Eye (tissue), 1 donor: ENCODE measurements at regions not wholly inside any gene's neighbourhood (a gene's known extent, or its start where the extent isn't known, plus 50 kb on each side); places are given as distances from the start of the nearest gene placed in this dataset.
A peak's percentile ranks its signal among the peaks of the same experiment; 100 is the strongest.
"Not testable (repeated sequence)": the region's sequence is repeated elsewhere in the genome, so short reads cannot be mapped to it uniquely, and the experiment has no call there.

Experiments used
- DNase-seq: peaks from one replicate; pipeline ENCODE4 v3.0.0-alpha.2; 2015

DNA sequence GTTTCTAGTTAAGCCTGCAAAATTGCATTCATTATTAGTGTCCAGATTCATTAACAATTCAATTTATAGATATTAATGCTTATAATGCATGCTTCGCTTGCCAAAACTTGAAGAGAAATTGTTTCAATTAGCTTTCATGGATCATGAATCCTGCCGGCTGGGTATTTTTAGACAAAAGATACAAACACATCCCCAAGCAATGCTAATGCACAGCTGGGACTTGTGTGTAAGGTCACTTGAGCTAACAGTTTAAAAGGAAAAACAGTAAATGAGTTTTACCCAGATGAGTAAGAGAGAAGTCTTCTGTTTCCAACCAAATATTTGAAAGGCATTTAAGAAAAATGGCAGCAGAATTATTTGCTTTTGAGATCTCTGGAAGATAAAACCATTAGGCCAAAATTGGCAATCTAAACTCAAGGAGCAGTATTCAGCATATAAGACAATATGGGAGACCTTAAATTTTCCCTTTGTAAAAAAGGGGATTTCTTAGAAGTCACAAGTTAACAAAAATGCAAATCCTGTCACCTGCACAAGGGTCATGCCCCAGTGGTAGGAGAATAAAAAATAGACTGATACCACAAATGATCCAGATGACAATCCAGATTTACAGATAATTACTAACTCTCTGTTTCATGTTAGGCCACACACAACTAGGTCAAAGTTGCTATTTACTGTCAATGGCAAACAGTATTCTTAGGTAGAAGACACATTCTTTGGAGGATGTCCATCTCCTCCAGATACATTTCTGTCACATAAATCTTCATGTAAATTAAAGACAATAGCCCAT lies 418.4 kb upstream of the PMFBP1 start:
- peak; percentile 26 for DNase-seq

DNA sequence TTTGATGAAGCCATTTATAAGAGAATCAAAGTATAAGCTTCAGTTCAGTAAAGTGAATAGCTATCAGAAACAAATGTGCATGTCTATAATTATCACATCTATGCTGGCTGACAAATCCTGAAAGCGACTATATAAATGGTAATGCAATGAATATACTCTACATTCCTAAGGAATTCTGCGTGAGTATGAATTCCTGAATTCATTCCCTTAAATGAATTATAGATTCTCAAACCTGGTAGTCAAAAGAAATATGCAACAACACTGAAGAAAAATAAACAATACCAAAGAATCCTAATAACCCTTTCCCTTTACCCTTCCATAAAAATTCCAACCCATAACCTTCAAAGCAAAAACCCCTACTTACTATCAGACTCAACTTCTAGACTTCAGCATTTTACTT lies 416.6 kb upstream of the PMFBP1 start:
- no peak for DNase-seq

DNA sequence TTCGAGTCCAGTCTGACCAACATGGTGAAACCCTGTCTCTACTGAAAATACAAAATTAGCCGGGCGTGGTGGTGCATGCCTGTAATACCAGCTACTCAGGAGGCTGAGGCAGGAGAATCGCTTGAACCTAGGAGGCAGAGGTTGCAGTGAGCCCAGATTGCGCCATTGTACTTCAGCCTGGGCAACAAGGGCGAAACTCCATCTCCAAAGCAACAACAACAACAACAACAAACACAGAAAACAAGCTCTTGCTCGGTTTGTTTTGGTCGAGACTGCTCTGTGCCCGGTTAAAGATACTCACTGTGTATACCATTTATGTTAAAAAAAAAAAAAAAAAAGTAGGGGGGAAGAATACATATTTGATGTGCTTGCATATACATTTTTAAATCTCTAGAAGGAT lies 406.1 kb upstream of the PMFBP1 start:
- not testable (repeated sequence) for DNase-seq

DNA sequence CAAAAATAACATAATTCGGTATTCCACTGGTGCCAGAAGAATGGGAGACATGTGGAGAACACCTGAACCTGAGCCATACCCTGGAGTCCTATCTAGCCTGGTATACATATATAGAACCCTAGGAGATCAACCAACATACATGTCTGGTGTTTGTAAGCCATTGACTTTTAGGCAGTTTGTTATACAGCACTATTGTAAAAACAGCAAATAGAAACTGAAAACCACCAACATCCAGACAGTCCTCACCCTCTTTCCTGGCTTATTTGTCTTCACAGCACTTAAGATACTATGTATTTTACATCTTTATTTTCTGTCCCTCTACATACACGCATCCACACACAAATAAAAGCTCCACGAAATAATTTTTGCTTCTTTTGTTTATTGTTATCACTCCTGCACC lies 404.2 kb upstream of the PMFBP1 start:
- DNase-seq: no peak

DNA sequence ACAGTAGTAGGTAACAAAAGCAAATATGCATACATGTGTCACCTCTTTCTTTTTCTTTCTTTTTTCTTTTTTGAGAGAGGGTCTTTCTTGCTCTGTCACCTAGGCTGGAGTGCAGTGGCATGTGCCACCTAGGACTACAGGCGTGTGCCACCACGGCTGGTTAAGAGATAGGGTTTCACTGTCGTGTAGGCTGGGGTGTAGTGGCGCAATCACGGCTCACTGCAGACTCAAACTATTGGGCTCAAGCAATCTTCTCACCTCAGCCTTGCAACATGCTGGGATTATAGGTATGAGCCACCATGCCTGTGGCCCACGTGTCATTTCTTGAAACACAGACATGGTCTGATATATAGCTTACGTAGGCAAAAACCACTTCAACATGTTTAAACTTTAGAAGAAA lies 397.7 kb upstream of the PMFBP1 start:
- no peak for DNase-seq

DNA sequence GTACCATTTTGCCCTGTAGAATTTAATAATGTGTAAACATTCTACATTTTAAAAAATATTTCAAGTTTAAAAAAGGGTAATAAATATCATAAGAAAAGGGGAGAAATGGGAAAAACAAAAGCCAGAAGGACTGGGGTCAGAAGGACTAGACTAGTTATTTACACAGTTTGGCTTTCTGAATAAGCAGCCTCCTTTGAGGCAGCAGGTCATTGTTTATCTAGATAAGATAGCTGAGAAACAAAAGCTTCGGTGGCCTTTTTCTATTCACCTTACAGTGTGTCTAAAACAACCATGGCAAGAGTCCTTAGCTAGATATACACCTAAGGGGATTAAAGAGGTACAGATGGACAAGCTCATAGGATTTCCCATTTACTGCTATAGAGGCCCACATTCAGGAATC lies 396.5 kb upstream of the PMFBP1 start:
- DNase-seq: no peak

DNA sequence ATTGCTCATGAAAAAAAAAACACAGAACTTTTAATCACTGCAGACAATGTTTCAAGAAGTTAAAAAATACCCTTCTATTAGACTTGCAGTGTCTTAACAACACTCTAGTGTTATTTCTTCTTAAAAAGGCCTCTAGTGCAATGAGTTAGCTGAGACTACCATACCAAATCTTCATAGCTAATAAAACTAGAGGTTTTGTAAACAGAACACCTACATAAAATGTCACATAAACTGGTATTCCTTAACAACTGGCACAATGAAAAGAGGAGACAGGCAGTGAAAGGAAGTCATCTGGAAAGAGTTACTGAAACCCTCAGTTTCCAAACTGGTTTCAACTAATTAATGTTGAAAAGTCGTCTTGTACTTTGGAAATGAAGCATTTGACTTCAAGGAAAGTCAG lies 394.2 kb upstream of the PMFBP1 start:
- no peak for DNase-seq

DNA sequence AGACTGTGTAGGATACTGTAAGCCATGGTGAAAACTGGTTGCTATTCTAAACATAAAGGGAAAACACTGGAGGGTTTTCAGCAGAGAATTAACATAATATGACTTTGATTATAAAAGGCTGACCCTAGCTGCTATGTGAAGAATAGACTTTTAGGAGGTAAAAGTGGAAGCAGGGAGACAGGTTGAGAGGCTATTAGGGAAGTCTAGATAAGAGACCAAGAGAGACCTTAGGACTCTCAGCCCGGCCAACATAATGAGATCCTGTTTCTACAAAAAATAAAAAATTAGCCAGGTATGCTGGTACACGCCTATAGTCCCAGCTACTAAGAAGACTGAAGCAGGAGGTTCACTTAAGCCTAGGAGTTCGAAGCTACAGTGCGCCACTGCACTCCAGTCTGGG lies 393.2 kb upstream of the PMFBP1 start:
- DNase-seq: no peak

DNA sequence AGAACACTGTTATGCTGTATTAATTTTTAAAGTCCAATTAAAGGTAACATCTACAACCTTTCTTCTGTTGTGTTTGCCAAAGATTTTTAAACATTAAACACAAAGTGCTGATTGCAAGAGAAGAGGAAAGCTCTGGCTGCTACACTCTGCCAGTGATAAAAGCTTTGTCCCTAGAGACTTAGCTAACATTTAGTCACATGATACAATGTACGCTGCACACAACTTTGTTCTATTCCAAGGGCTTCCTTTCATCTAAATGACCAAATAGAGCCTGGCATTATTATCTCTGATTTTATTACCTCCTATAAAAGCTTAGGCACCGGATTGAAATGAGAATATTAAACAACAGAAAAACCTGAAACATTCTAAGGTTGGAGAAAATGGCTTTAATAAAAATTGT lies 388.7 kb upstream of the PMFBP1 start:
- DNase-seq: peak; percentile 9

DNA sequence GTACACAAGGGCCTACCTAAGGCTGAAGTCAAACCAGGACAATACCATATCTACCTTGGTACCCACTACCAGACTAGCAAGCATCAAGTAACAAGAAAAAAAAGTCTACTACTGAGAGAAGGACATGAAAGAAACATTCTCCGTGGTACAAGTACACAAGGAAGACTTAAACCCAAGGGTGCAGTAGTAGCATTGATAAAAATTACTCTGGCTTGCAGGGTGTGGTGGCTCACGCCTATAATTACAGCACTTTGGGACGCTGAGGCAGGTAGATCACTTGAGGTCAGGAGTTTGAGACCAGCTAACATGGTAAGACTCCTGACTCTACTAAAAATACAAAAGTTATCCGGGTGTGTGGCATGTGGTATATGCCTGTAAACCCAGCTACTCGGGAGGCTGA lies 386.5 kb upstream of the PMFBP1 start:
- no peak for DNase-seq

DNA sequence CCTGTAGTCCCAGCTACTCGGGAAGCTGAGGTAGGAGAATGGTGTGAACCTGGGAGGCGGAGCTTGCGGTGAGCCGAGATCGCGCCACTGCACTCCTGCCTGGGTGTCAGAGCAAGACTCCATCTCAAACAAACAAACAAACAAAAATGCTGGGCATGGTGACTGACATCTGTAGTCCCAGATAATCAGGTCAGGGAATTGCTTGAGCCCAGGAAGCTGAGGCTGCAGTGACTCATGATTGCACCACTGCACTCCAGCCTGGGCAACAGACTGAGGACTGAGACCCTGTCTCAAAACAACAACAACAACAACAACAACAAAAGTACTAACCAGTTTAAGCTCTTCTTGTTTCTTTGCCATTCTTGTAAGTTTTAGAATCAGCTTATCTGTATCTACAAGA lies 383.0 kb upstream of the PMFBP1 start:
- DNase-seq: no peak

DNA sequence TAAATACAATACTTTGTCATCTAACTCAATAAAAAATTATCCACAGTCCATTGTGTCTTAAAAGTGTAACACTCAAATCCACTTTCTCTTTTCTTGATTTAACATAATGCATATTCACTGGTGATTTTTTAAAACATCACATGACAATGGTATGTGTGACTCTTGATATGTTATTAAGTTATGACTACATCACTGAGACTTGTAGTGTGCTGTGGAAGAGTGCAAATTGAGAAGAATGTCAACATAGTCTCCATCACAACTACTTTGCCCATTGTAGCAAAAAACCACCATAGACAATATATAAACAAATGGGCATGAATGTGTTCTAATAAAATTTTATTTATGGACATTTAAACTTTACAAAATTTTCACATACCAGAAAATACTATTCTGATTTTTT lies 380.7 kb upstream of the PMFBP1 start:
- DNase-seq: no peak

DNA sequence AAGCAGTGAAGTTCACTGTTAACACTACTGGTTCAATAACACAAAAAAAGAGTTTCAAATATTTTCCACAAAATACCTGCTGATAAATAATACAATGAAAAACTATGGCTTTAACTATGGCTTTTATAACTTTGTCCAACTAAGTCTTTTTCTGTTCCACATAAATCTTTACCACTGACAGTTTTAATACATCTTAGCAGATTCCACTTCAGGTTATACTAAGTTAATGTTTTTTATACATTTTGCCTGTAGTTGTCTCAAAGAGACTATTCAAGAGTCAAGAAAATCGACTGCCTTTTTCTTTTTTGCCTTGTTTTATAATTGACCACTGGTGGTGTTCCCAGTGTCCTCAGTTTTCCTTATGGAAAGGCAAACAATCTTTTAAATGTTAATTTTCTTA lies 379.7 kb upstream of the PMFBP1 start:
- no peak for DNase-seq

DNA sequence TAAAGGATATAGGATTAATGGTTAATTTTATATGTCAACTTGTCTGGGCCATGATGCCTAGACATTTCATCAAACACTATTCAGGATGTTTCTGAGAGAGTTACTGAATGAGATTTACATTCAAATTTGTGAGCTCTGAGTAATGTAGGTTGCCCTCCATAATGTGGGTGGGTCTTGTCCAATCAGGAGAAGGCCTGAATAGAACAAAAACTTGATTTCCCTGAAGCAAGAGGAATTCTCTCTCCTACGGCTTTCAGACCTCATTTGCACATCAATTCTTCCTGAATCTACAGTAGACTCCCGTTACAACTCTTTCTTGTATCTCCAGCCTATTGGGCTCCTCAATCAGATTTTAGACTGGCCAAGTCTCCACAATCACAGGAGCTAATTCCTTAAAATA lies 377.9 kb upstream of the PMFBP1 start:
- DNase-seq: no peak

DNA sequence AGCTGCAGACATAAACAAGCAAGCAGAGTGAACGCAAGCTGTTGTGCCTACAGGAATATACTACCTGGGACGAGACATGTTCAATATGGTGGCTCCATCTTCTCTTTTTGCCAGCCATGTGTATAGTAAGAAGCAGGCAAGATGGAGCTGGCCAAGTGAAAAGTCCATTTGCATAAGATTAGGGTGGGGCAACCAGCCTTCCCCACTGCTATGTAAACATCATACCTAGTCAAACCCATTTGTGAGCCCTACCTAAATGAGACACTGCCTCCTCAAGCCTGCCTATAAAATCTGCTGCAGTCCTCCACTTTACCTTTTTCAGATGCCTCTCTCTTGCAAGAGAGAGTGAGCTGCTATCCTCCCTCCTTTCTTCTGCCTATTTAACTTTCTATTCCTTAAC lies 370.1 kb upstream of the PMFBP1 start:
- no peak for DNase-seq

DNA sequence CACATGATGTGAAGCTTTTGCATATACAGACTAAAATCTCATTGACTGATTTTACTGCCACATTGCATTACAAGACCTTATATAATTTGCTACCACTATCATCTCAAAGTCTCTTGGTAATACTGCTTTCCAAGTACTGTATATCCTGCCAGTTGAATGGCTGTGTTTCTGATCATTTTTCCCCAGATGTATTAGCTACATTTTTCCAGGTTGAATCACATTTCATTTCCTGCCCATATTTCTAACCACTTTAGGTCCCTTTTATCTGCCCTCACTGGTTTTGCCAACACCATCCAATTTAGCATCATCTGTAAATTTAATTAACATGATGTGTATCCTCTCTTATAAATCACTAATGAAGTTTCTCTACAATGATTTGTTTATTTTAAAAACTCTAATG lies 365.7 kb upstream of the PMFBP1 start:
- DNase-seq: peak; percentile 17

DNA sequence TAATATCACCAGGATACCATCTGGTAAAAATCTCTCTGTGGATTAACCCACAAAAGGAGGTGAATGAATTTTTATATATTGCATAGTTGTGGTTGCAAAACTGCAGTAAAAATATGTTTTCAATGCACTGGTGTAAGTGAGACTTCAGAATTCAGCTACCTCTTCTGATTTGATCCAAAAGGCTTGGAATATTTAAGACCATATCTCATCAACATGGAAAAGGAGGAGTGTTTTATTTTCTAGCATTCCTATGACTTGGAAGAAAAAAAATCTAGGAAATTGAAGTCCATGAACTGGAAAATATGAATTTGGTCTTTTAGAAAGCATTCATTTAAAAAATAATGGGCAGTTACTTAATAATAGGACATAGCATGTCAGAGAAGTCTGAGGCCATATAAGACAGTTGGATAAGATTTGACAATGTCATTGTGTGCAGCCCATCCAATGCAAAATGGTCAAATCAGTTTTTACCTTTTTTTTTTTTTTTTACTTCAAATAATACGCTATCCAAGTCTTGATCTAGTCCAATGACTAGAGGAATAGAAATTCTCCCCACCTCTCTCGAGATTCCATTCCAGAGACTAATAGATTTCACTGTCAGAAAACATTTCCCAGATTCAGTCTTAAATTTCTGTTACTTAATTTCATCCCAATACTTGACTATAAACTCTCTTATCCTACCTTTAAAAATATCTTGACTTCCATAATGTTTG lies 364.9 kb upstream of the PMFBP1 start:
- peak; percentile 11 for DNase-seq

DNA sequence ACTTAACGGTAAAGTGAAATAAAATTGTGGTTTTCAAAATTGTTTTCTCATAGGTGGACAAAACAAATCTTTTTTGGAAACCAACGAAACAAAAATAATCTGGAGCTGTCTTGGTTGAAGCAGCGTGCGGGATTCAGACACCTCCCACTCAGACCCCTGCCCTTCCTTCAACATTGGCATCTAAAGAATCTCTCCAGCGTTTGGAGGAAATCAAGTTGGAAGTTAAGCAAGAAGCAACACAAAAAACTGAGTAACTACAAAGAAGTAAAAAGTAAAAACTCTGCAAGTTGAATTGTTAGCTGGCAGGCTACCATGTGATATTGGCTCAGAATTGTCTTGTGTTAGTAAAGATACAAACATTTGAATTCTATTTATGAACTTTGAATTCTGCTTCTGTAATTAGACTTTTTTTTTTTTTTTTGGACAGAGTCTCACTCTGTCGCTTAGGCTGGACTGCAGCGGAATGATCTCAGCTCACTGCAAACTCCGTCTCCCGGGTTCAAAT lies 361.0 kb upstream of the PMFBP1 start:
- no peak for DNase-seq

DNA sequence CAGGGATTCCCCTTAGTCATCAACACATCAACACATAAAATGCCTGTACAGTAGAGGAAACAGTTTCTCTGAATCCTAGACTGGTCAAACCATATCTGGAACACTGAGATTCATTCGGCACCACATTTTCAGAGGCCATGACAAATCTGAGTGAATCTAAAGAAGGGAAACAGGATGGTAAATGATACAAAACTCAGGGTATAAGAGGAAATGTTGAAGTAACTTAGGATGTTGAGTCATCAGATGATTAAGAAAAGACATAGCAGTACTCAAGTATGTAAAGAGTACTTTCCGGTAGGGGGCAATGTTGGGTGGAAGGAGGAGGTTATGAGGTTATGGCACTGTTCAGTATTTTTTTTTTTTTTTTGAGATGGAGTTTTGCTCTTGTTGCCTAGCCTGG lies 358.5 kb upstream of the PMFBP1 start:
- no peak for DNase-seq

DNA sequence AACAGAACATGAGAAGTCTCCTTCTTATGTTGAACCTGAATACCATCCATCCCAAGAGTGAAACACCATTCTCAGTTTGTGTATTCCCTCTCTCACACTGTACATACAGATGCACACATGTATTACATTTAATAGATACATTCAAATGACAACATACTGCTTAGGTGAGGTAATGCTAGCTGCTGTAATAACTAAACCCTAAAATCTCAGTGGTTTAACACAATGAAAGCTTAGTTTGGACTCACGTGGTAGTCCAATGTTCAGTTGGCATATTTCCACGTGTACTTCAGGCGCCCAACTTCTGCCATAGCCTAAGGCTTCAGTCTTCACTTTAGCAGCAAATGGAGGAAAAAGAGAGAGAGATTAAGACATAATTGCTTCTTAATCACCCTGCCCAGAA lies 351.1 kb upstream of the PMFBP1 start:
- no peak for DNase-seq

DNA sequence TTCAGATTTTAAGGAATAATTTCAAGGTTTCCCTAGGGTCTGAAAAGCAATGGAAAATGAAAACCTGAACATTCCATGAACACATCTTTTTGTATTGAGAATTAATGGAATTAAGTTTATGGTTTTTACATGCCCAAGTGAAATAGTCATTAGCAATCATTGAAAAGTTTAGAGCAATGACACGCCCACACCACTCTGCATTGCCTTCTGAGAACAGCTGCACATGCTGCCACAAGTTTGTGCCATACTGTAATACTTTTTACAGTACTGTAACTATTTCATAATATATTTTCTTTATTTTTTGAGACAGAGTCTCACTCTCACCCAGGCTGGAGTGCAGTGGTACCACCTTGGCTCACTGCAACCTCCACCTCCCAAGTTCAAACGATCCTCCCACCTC lies 345.2 kb upstream of the PMFBP1 start:
- no peak for DNase-seq

DNA sequence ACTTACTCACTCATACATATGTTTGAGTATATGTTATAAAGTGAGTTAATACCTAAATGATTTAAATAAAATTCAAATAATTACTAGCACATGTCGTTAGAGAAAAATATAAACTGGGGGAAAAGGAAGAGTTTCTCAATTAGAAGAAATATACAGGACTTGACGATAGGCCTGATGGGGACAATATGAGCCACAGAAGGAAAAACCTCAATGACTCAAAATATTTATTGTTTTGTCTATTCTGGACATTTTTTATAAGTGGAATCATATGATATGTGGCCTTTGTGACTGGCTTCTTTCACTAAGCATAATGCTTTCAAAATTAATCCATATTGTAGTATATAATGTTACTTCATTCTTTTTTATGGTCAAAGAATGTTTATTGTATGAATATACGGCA lies 339.2 kb upstream of the PMFBP1 start:
- no peak for DNase-seq

DNA sequence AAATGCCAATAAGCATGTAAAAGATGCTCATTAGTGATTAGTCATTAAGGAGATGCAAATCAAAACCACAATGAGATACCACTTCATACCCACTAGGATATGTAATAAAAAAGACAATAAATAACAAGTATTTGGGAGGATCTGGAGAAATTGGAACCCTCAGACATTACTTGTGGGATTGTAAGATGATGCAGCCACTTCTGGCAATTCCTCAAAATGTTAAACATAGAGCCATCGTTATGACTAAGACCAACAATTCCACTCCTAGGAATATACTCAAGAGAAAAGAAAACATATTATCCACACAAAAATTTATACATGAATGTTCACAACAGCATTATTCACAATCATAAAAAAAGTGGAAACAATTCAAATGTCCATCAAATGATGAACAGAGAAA lies 336.2 kb upstream of the PMFBP1 start:
- DNase-seq: no peak

DNA sequence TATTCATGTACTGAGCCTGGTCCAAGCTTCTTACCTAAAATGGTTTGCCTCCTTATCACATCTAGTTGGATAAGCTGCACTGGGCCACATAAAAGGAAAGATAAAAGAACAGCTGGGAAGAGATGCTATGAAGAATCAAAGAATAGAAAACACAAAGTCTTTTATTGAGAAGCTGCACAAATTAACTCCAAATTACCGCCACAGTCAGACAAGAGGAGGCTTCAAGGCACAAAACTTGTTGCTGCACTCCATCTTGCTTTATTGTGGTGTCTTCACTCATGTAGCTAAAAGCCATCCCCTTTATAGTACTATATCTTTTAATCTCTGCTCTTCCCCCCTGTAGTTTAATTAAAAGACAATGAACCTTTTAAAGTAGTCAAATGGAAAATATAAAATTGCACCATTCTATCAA lies 330.6 kb upstream of the PMFBP1 start:
- no peak for DNase-seq
